ENCODE measurements at regions not wholly inside any gene's neighbourhood (a gene's known extent, or its start where the extent isn't known, plus 50 kb on each side); places are given as distances from the start of the nearest gene placed in this dataset.
A peak's percentile ranks its signal among the peaks of the same experiment; 100 is the strongest.

- no peak for DNase-seq
Measured at GRCh38 chr2:238585836-238586821, 159.4 kb downstream of the ASB1 start.

- DNase-seq: no peak
Measured at GRCh38 chr2:238586931-238587775, 160.4 kb downstream of the ASB1 start.

- no peak for DNase-seq
Measured at GRCh38 chr2:238587776-238588660, 161.3 kb downstream of the ASB1 start.

GRCh38 chr2:238589591-238590460, 163.1 kb downstream of the ASB1 start:
- peak; percentile 11 for DNase-seq

GRCh38 chr2:238591732-238592131, 165.0 kb downstream of the ASB1 start:
- no peak for DNase-seq

GRCh38 chr2:238593236-238593635, 166.5 kb downstream of the ASB1 start:
- no peak for DNase-seq

GRCh38 chr2:238593678-238594077, 167.0 kb downstream of the ASB1 start:
- no peak for DNase-seq

GRCh38 chr2:238594796-238595749, 168.3 kb downstream of the ASB1 start:
- DNase-seq: no peak

- DNase-seq: no peak
Measured at GRCh38 chr2:238595750-238596570, 169.2 kb downstream of the ASB1 start.

- peak; percentile 75 for DNase-seq
Measured at GRCh38 chr2:238596571-238597551, 170.1 kb downstream of the ASB1 start.

- no peak for DNase-seq
Measured at GRCh38 chr2:238597638-238598528, 171.2 kb downstream of the ASB1 start.

- no peak for DNase-seq
Measured at GRCh38 chr2:238598802-238599530, 172.2 kb downstream of the ASB1 start.

GRCh38 chr2:238599549-238600505, 173.1 kb downstream of the ASB1 start:
- no peak for DNase-seq

- no peak for DNase-seq
Measured at GRCh38 chr2:238600506-238601432, 174.0 kb downstream of the ASB1 start.
